Uterus (tissue), 2 donors: ENCODE measurements at regions not wholly inside any gene's neighbourhood (a gene's known extent, or its start where the extent isn't known, plus 50 kb on each side); places are given as distances from the start of the nearest gene placed in this dataset.

Experiments used
- POLR2A ChIP-seq, 2 donors: fragments of 450-650 bp; IDR thresholded peaks; one replicate each; pipeline ENCODE4 v1.6.1; 2016; ENCODE audit warnings: antibody characterized with exemption in 2 of 2, mild to moderate bottlenecking in 1 of 2, moderate library complexity in 1 of 2
- TF ChIP-seq, protein P1 (sequence below), 4 experiments: fragments of 200-600 bp in 2 of 4; fragments of 450-650 bp in 2 of 4; sonication (generic) in 2 of 4; IDR thresholded peaks; one replicate each; pipeline ENCODE4 v1.5.1; 2016 to 2019; ENCODE audit warnings: antibody characterized with exemption in 4 of 4, mild to moderate bottlenecking in 2 of 4, moderate library complexity in 1 of 4

DNA sequence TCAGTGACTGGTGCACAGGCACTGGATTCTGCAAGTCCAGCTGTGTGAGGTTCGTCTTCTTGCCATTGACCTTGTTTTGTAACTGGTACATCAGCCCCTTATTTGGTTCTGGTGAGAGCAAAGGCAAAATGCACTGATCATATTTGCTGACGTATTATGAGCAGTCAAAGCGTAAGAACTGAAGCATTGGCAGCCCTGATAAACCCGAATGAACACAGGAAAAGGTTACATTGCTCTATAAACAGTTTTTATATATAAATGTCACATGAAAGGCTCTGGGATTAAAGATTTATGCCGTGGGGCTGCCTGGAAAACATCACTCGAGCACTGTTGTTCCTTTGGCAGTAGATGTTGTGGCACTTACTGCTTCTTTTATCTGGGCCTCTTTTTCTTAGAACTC, 167.9 kb downstream of the IRS1 start:
- TF ChIP-seq, protein P1, sequence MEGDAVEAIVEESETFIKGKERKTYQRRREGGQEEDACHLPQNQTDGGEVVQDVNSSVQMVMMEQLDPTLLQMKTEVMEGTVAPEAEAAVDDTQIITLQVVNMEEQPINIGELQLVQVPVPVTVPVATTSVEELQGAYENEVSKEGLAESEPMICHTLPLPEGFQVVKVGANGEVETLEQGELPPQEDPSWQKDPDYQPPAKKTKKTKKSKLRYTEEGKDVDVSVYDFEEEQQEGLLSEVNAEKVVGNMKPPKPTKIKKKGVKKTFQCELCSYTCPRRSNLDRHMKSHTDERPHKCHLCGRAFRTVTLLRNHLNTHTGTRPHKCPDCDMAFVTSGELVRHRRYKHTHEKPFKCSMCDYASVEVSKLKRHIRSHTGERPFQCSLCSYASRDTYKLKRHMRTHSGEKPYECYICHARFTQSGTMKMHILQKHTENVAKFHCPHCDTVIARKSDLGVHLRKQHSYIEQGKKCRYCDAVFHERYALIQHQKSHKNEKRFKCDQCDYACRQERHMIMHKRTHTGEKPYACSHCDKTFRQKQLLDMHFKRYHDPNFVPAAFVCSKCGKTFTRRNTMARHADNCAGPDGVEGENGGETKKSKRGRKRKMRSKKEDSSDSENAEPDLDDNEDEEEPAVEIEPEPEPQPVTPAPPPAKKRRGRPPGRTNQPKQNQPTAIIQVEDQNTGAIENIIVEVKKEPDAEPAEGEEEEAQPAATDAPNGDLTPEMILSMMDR (IDR thresholded peaks at IDR 0.05): no peak
- peak in 1 of 2 donors; percentile 24 for TF ChIP-seq POLR2A (IDR thresholded peaks at IDR 0.05)
